Endothelial cell (in vitro differentiated cells): ENCODE measurements at regions not wholly inside any gene's neighbourhood (a gene's known extent, or its start where the extent isn't known, plus 50 kb on each side); places are given as distances from the start of the nearest gene placed in this dataset.
A peak's percentile ranks its signal among the peaks of the same experiment; 100 is the strongest.
"Not testable (repeated sequence)": the region's sequence is repeated elsewhere in the genome, so short reads cannot be mapped to it uniquely, and the experiment has no call there.

Source experiments
- DNase-seq: peaks from one replicate; pipeline ENCODE4 v3.0.0; 2021; ENCODE audit warnings: low spot score
- H3K27ac Mint-ChIP-seq: one replicate; pipeline ENCODE4 v1.8.0; 2021; ENCODE audit warnings: mixed read lengths, inconsistent platforms; ENCODE audit not compliant: unreplicated experiment
- H3K27me3 Mint-ChIP-seq: one replicate; pipeline ENCODE4 v1.8.0; 2021; ENCODE audit warnings: mild to moderate bottlenecking, moderate library complexity, mixed read lengths, inconsistent platforms; ENCODE audit not compliant: unreplicated experiment
- H3K36me3 Mint-ChIP-seq: one replicate; pipeline ENCODE4 v1.8.0; 2021; ENCODE audit warnings: mild to moderate bottlenecking, low read depth, mixed read lengths, inconsistent platforms; ENCODE audit not compliant: unreplicated experiment
- H3K4me1 Mint-ChIP-seq: one replicate; pipeline ENCODE4 v1.8.0; 2021; ENCODE audit warnings: mild to moderate bottlenecking, mixed read lengths, inconsistent platforms; ENCODE audit not compliant: unreplicated experiment
- H3K4me3 Mint-ChIP-seq: one replicate; pipeline ENCODE4 v1.8.0; 2021; ENCODE audit warnings: mild to moderate bottlenecking, mixed read lengths, inconsistent platforms; ENCODE audit not compliant: unreplicated experiment
- H3K9me3 Mint-ChIP-seq: one replicate; pipeline ENCODE4 v1.8.0; 2021; ENCODE audit warnings: mixed read lengths, inconsistent platforms; ENCODE audit not compliant: unreplicated experiment
- CTCF ChIP-seq: fragments of 200-600 bp; sonication (generic); IDR thresholded peaks from one replicate; pipeline ENCODE4 v1.5.0; 2021; ENCODE audit warnings: antibody characterized with exemption; ENCODE audit not compliant: unreplicated experiment

GRCh38 chr3:130151555-130151954 lies 69.9 kb downstream of the ALG1L2 start:
- H3K36me3 Mint-ChIP-seq, H3K9me3 Mint-ChIP-seq, H3K4me3 Mint-ChIP-seq, H3K27me3 Mint-ChIP-seq, DNase-seq: not testable (repeated sequence)
- peaks cover 11% of the 10 kb centered on the region for H3K4me1 Mint-ChIP-seq
- peak overlapping the region; percentile 22 for H3K27ac Mint-ChIP-seq

GRCh38 chr3:130153247-130153646 lies 71.6 kb downstream of the ALG1L2 start:
- DNase-seq, H3K27ac Mint-ChIP-seq, H3K4me3 Mint-ChIP-seq: not testable (repeated sequence)

GRCh38 chr3:130155464-130155863 lies 73.8 kb downstream of the ALG1L2 start:
- not testable (repeated sequence) for H3K27ac Mint-ChIP-seq, DNase-seq, H3K36me3 Mint-ChIP-seq, H3K9me3 Mint-ChIP-seq, H3K4me3 Mint-ChIP-seq, H3K27me3 Mint-ChIP-seq, H3K4me1 Mint-ChIP-seq
- peak; percentile 29 for TF ChIP-seq CTCF

More at GRCh38 chr3:130153247-130153646, 71.6 kb downstream of the ALG1L2 start:
- not testable (repeated sequence) for H3K36me3 Mint-ChIP-seq, H3K27me3 Mint-ChIP-seq, H3K4me1 Mint-ChIP-seq, H3K9me3 Mint-ChIP-seq

DNA sequence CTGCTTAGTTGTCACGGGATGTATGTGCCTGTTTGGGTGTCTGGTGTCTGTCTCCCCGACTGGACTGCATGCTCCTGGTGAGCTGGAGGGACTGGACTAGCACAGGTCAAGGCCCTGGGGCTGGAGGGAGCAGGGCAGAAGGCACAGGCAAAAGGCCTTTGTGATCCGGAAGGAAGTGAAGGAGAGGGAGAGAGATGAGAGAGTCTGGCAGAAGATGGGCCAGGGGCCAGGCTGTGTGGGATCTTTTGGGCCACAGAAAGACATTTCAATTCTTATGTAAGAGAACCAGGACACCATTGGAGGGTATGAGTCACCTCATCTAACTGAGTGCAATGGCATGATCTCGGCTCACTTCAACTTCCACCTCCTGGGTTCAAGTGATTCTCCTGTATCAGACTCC lies 85.2 kb downstream of the ALG1L2 start:
- not testable (repeated sequence) for H3K4me3 Mint-ChIP-seq, H3K36me3 Mint-ChIP-seq, H3K27me3 Mint-ChIP-seq, DNase-seq, H3K9me3 Mint-ChIP-seq, H3K4me1 Mint-ChIP-seq, H3K27ac Mint-ChIP-seq

DNA sequence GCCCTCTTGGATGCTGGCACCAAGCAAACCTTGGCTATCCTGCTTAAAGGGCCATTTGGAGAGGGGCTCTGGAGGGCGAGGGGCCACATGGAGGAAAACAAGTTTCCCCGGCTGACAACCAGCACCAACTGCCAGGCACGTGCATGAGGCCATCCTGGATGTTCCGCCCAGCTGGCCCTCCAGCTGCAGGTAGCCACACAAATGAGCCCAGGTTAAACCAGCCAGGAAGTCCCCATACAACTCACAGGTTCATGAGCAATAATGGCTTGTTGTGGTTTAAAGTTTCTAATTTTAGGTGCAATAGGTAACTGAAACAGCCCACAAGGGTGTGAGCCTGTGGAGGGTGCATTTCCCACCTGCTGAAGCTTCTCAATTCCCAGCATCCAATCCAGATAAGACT lies 93.6 kb downstream of the ALG1L2 start:
- H3K36me3 Mint-ChIP-seq, DNase-seq: not testable (repeated sequence)

GRCh38 chr3:130176476-130177256 lies 95.0 kb downstream of the ALG1L2 start:
- not testable (repeated sequence) for DNase-seq, H3K27me3 Mint-ChIP-seq, H3K4me3 Mint-ChIP-seq, H3K36me3 Mint-ChIP-seq, H3K9me3 Mint-ChIP-seq
- Mint-ChIP-seq H3K4me1 (peaks cover 37% of the 10 kb centered on the region), H3K27ac (peak overlapping the region; percentile 76)

More for the DNA sequence above, 93.6 kb downstream of the ALG1L2 start:
- H3K4me1 Mint-ChIP-seq = peaks cover 37% of the 10 kb centered on the region
- H3K4me3 Mint-ChIP-seq, H3K27me3 Mint-ChIP-seq, H3K27ac Mint-ChIP-seq, H3K9me3 Mint-ChIP-seq: not testable (repeated sequence)

GRCh38 chr3:130178835-130179234 lies 97.2 kb downstream of the ALG1L2 start:
- Mint-ChIP-seq H3K27ac (peak overlapping the region; percentile 93), H3K4me3 (peak overlapping the region; percentile 48), H3K4me1 (peaks cover 49% of the 10 kb centered on the region)
- H3K27me3 Mint-ChIP-seq, H3K9me3 Mint-ChIP-seq, H3K36me3 Mint-ChIP-seq, DNase-seq: not testable (repeated sequence)

DNA sequence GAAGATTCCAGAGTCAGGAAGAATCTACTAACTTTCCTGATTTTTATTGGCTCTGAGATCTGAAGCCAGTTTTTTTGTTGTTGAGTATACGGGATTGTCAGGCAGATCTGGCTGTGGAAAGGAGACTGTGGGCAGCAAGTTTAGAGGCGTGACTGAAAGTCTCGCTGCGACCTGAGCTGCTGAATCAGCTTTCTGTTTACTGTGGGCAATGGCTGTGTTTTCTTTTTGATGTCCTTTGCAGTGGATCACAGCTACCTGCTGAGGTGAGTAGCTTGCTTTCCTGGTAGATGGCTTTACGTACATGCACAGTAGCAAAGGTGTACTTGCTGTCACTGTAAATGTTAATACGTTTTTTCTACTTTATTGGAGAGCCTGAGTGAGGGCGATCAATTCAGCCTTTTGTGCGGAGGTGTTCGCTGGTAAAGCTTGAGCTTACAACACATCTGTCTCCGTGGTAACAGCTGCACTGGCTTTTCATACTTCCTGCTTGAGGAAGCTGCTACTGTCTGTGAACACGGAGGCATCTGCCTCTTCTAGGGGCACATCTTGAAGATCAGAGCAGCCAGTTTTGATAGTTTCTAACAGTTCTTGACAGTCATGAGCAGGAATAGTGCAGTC lies 97.8 kb downstream of the ALG1L2 start:
- peak overlapping the region; percentile 93 for H3K27ac Mint-ChIP-seq
- H3K4me1 Mint-ChIP-seq = peaks cover 54% of the 10 kb centered on the region
- not testable (repeated sequence) for H3K4me3 Mint-ChIP-seq, H3K9me3 Mint-ChIP-seq, H3K36me3 Mint-ChIP-seq, H3K27me3 Mint-ChIP-seq
- DNase-seq = peak; percentile 24

DNA sequence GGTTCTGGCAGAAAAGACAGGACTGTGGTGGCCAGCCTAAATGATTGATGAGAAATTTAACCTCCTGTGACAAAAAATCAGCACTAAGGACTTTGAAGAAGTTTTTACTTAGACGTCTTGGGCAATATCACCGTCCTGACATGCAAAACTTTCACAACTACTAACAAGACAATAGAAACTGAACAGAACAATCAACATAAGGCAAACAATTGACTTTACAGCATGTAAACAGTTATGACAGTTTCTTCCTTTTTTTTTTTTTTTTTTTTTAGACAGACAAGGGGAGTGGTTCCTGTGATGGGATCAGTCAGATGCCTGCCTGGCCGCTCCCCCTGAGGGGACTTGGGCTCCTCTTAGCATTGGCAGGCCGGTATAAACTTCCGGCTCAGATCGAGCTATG lies 100.8 kb downstream of the ALG1L2 start:
- not testable (repeated sequence) for H3K27me3 Mint-ChIP-seq, H3K9me3 Mint-ChIP-seq, H3K27ac Mint-ChIP-seq, H3K4me3 Mint-ChIP-seq, H3K36me3 Mint-ChIP-seq, DNase-seq
- H3K4me1 Mint-ChIP-seq = peaks cover 43% of the 10 kb centered on the region

- not testable (repeated sequence) for H3K27ac Mint-ChIP-seq, H3K27me3 Mint-ChIP-seq, DNase-seq, H3K4me3 Mint-ChIP-seq, H3K36me3 Mint-ChIP-seq, H3K9me3 Mint-ChIP-seq
- peaks cover 34% of the 10 kb centered on the region for H3K4me1 Mint-ChIP-seq
Measured at GRCh38 chr3:130183689-130184088, 102.1 kb downstream of the ALG1L2 start.
